ENCODE measurements at regions not wholly inside any gene's neighbourhood (a gene's known extent, or its start where the extent isn't known, plus 50 kb on each side); places are given as distances from the start of the nearest gene placed in this dataset.

- CTCF ChIA-PET: no interaction called here
- H3K4me1 Mint-ChIP-seq (ENCODE audit: low read depth, unreplicated experiment): no peaks in the 10 kb centered on the region
- H3K27me3 Mint-ChIP-seq (ENCODE audit: unreplicated experiment): no peaks in the 10 kb centered on the region
- BruUV-seq (replicated peaks): no TSS peak
- TF ChIP-seq CTCF (IDR thresholded peaks at IDR 0.05; ENCODE audit: unreplicated experiment): no peak
- no peak overlapping the region for H3K4me3 Mint-ChIP-seq (ENCODE audit: low read depth, unreplicated experiment)
- no peaks in the 10 kb centered on the region for H3K9me3 Mint-ChIP-seq (ENCODE audit: low read depth, unreplicated experiment)
- no peaks in the 10 kb centered on the region for H3K36me3 Mint-ChIP-seq (ENCODE audit: insufficient read depth, unreplicated experiment)
- H3K27ac Mint-ChIP-seq (ENCODE audit: unreplicated experiment): no peak overlapping the region
- DNase-seq: no peak
- intact Hi-C loops (cut with micrococcal nuclease; ENCODE audit: unreplicated experiment): no loop called here
Observed at GRCh38 chr11:109015283-109015682, 350.4 kb downstream of the DDX10 start.

- CTCF ChIA-PET: no interaction called here
- H3K36me3 Mint-ChIP-seq (ENCODE audit: insufficient read depth, unreplicated experiment): no peaks in the 10 kb centered on the region
- DNase-seq: no peak
- peaks cover 2% of the 10 kb centered on the region for H3K9me3 Mint-ChIP-seq (ENCODE audit: low read depth, unreplicated experiment)
- no peaks in the 10 kb centered on the region for H3K27me3 Mint-ChIP-seq (ENCODE audit: unreplicated experiment)
- TF ChIP-seq CTCF (IDR thresholded peaks at IDR 0.05; ENCODE audit: unreplicated experiment): no peak
- BruUV-seq (replicated peaks): no TSS peak
- no peak overlapping the region for H3K27ac Mint-ChIP-seq (ENCODE audit: unreplicated experiment)
- H3K4me1 Mint-ChIP-seq (ENCODE audit: low read depth, unreplicated experiment): no peaks in the 10 kb centered on the region
- H3K4me3 Mint-ChIP-seq (ENCODE audit: low read depth, unreplicated experiment): no peak overlapping the region
- intact Hi-C loops (cut with micrococcal nuclease; ENCODE audit: unreplicated experiment): no loop called here
Observed at GRCh38 chr11:109016724-109017123, 351.9 kb downstream of the DDX10 start.

- Mint-ChIP-seq H3K9me3 (ENCODE audit: low read depth, unreplicated experiment) (peaks cover 2% of the 10 kb centered on the region), H3K4me1 (ENCODE audit: low read depth, unreplicated experiment) (no peaks in the 10 kb centered on the region), H3K4me3 (ENCODE audit: low read depth, unreplicated experiment) (no peak overlapping the region), H3K27ac (ENCODE audit: unreplicated experiment) (no peak overlapping the region), H3K27me3 (ENCODE audit: unreplicated experiment) (no peaks in the 10 kb centered on the region), H3K36me3 (ENCODE audit: insufficient read depth, unreplicated experiment) (no peaks in the 10 kb centered on the region)
- BruUV-seq (replicated peaks): no TSS peak
- TF ChIP-seq CTCF (IDR thresholded peaks at IDR 0.05; ENCODE audit: unreplicated experiment): no peak
- CTCF ChIA-PET: no interaction called here
- intact Hi-C loops (cut with micrococcal nuclease; ENCODE audit: unreplicated experiment): no loop called here
- DNase-seq: no peak
Observed at GRCh38 chr11:109017489-109017888, 352.6 kb downstream of the DDX10 start.

DNA sequence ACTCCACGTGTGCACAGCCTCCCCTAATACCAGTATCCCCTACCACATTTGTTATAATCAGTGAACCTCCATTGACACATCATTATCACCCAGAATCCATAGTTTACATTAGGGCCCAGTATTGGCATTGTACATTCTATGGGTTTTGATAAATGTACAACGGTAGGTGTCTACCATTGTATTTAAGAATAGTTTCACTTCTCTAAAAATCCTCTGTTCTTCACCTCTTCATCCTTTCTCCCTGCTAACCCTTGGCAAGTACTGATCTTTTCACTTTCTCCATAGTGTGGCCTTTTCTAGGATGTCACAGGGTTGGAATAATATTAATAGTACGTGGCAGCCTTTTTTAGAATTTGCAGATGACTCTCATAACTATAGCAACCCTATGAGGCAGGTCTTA is 353.8 kb downstream of the DDX10 start:
- H3K4me3 Mint-ChIP-seq (ENCODE audit: low read depth, unreplicated experiment): no peak overlapping the region
- TF ChIP-seq CTCF (IDR thresholded peaks at IDR 0.05; ENCODE audit: unreplicated experiment): no peak
- no peak for DNase-seq

More for the DNA sequence above, 353.8 kb downstream of the DDX10 start:
- H3K36me3 Mint-ChIP-seq (ENCODE audit: insufficient read depth, unreplicated experiment): no peaks in the 10 kb centered on the region
- CTCF ChIA-PET: no interaction called here
- intact Hi-C loops (cut with micrococcal nuclease; ENCODE audit: unreplicated experiment): no loop called here
- peaks cover 2% of the 10 kb centered on the region for H3K9me3 Mint-ChIP-seq (ENCODE audit: low read depth, unreplicated experiment)
- no peaks in the 10 kb centered on the region for H3K27me3 Mint-ChIP-seq (ENCODE audit: unreplicated experiment)
- BruUV-seq (replicated peaks): no TSS peak
- H3K27ac Mint-ChIP-seq (ENCODE audit: unreplicated experiment): no peak overlapping the region
- no peaks in the 10 kb centered on the region for H3K4me1 Mint-ChIP-seq (ENCODE audit: low read depth, unreplicated experiment)
